HCT116 (cell line): ENCODE measurements at regions not wholly inside any gene's neighbourhood (a gene's known extent, or its start where the extent isn't known, plus 50 kb on each side); places are given as distances from the start of the nearest gene placed in this dataset.

ENCODE experiments used
- ATAC-seq: fragments of 200-7000 bp; cut with Tn5 transposase; 2 replicates; pipeline ENCODE4 v1.9.1; 2020; ENCODE audit warnings: mild to moderate bottlenecking, moderate library complexity
- BruUV-seq: library from RNA; stranded (reverse); fragments of 400-500 nt; replicated peaks from 2 replicates; lab custom pipeline; 2021; lab: Mats Ljungman, UMichigan
- CTCF ChIA-PET: fragments of 300-600 bp; sonication (Branson Sonifier 250); formaldehyde crosslinking; loops from one replicate; lab custom pipeline; 2021; ENCODE audit warnings: antibody characterized with exemption; lab: Charles Lee
- POLR2A ChIA-PET: fragments of 300-600, 350-600 bp; sonication (Branson Sonifier 250); formaldehyde crosslinking; loops from one replicate; lab custom pipeline; 2021; ENCODE audit warnings: antibody characterized with exemption; lab: Charles Lee
- RAD21 ChIA-PET, 2 experiments: fragments of 300-600 bp; sonication (Branson Sonifier 250); formaldehyde crosslinking; loops; one replicate each; lab custom pipeline; 2023; ENCODE audit warnings: low total read pairs in 2 of 2; ENCODE audit not compliant: uncharacterized antibody in 2 of 2, unreplicated experiment in 2 of 2, low non-redundant PET in 1 of 2; lab: Charles Lee
- DNase-seq: peaks from one replicate; pipeline ENCODE4 v3.0.0-alpha.2; 2010; ENCODE audit warnings: low read depth, low spot score
- H2AFZ ChIP-seq: fragments of 200-600 bp; shearing (Covaris generic), sonication (generic); 2 replicates; pipeline ENCODE4 v1.6.1; 2017; ENCODE audit warnings: low read depth, mixed run types, mixed read lengths, antibody characterized with exemption, low read length; ENCODE audit not compliant: poor library complexity, severe bottlenecking
- H3K27ac ChIP-seq: 2 replicates; pipeline ENCODE4 v1.5.1; 2012; ENCODE audit warnings: low read depth, low read length
- H3K27me3 ChIP-seq: fragments of 200-600 bp; sonication (generic); 2 replicates; pipeline ENCODE4 v1.6.1; 2016; ENCODE audit warnings: mixed run types, low read length, mixed read lengths; ENCODE audit not compliant: insufficient read depth
- H3K36me3 ChIP-seq, 2 experiments: fragments of 200-500 bp in 1 of 2; fragments of 200-600 bp in 1 of 2; sonication (Bioruptor generic) in 1 of 2; sonication (generic) in 1 of 2; 2 replicates each; pipeline versions ENCODE4 v1.5.1 to v1.6.1; 2014 to 2016; ENCODE audit warnings: low read length in 2 of 2, inconsistent platforms in 1 of 2, mixed read lengths in 1 of 2, mixed run types in 1 of 2; ENCODE audit not compliant: insufficient read depth in 2 of 2, control insufficient read depth in 1 of 2
- H3K4me1 ChIP-seq, 2 experiments: fragments of 200-600 bp in 1 of 2; sonication (generic) in 1 of 2; 2 replicates each; pipeline versions ENCODE4 v1.5.1 to v1.6.1; 2012 to 2017; ENCODE audit warnings: low read length in 2 of 2, inconsistent platforms in 1 of 2, mild to moderate bottlenecking in 1 of 2, mixed read lengths in 1 of 2, mixed run types in 1 of 2, moderate library complexity in 1 of 2; ENCODE audit not compliant: insufficient read depth in 2 of 2, control insufficient read depth in 1 of 2
- H3K4me2 ChIP-seq: fragments of 200-600 bp; sonication (generic); 2 replicates; pipeline ENCODE4 v1.6.1; 2017; ENCODE audit warnings: mixed run types, low read length, mixed read lengths
- H3K4me3 ChIP-seq, 2 experiments: fragments of 200-600 bp in 1 of 2; sonication (generic) in 1 of 2; replicated peaks in 1 of 2; 2 replicates each; pipeline ENCODE4 v1.5.1; 2011 to 2016; ENCODE audit warnings: low read length in 2 of 2, control low read depth in 1 of 2, low read depth in 1 of 2, mild to moderate bottlenecking in 1 of 2, mixed read lengths in 1 of 2, mixed run types in 1 of 2
- H3K79me2 ChIP-seq: fragments of 200-600 bp; sonication (generic); 2 replicates; pipeline ENCODE4 v1.6.1; 2017; ENCODE audit warnings: mild to moderate bottlenecking, mixed run types, low read length, moderate library complexity, mixed read lengths; ENCODE audit not compliant: insufficient read depth
- H3K9ac ChIP-seq: fragments of 200-600 bp; sonication (generic); 2 replicates; pipeline ENCODE4 v1.6.1; 2016; ENCODE audit warnings: low read length, mixed read lengths
- H3K9me2 ChIP-seq: fragments of 200-600 bp; sonication (generic), shearing (Covaris generic); 2 replicates; pipeline ENCODE4 v1.6.1; 2017; ENCODE audit warnings: mixed run types, mild to moderate bottlenecking, moderate library complexity; ENCODE audit not compliant: insufficient read depth
- H3K9me3 ChIP-seq, 2 experiments: fragments of 200-500 bp in 1 of 2; fragments of 200-600 bp in 1 of 2; sonication (Bioruptor generic) in 1 of 2; sonication (generic) in 1 of 2; 2 replicates each; pipeline ENCODE4 v1.6.1; 2014 to 2017; ENCODE audit warnings: low read length in 2 of 2, mixed read lengths in 2 of 2, inconsistent platforms in 1 of 2, low read depth in 1 of 2, mild to moderate bottlenecking in 1 of 2, mixed run types in 1 of 2, moderate library complexity in 1 of 2; ENCODE audit not compliant: control insufficient read depth in 1 of 2, insufficient read depth in 1 of 2
- H4K20me1 ChIP-seq: fragments of 200-600 bp; sonication (generic), shearing (Covaris generic); 2 replicates; pipeline ENCODE4 v1.6.1; 2017; ENCODE audit warnings: mixed run types, mild to moderate bottlenecking, moderate library complexity; ENCODE audit not compliant: insufficient read depth
- CBX3 ChIP-seq: IDR thresholded peaks from 2 replicates; pipeline ENCODE4 v1.6.1; 2012; ENCODE audit warnings: low read depth
- CTCF ChIP-seq, 3 experiments: fragments of 200-600 bp in 1 of 3; sonication (generic) in 1 of 3; IDR thresholded peaks in 2 of 3; conservative IDR thresholded peaks in 1 of 3; 2 replicates each; pipeline ENCODE4 v1.5.1; 2012 to 2017; ENCODE audit warnings: low read depth in 2 of 3, low read length in 2 of 3, antibody characterized with exemption in 1 of 3, borderline replicate concordance in 1 of 3, control low read depth in 1 of 3, mild to moderate bottlenecking in 1 of 3, mixed read lengths in 1 of 3, mixed run types in 1 of 3, moderate library complexity in 1 of 3; ENCODE audit not compliant: insufficient read depth in 1 of 3
- ELF1 ChIP-seq: IDR thresholded peaks from 2 replicates; pipeline ENCODE4 v1.6.1; 2012; ENCODE audit warnings: low read depth, borderline replicate concordance
- EZH2phosphoT487 ChIP-seq: fragments of 200-600 bp; IDR thresholded peaks from 2 replicates; pipeline ENCODE4 v1.6.1; 2018; ENCODE audit warnings: antibody characterized with exemption, borderline replicate concordance
- FOSL1 ChIP-seq: IDR thresholded peaks from 2 replicates; pipeline ENCODE4 v1.6.1; 2012; ENCODE audit warnings: low read depth
- POLR2A ChIP-seq: IDR thresholded peaks from 2 replicates; pipeline ENCODE4 v1.7.0; 2011; ENCODE audit warnings: borderline replicate concordance; ENCODE audit not compliant: insufficient read depth, insufficient read length; ENCODE audit errors: extremely low read depth
- SIN3A ChIP-seq: IDR thresholded peaks from 2 replicates; pipeline ENCODE4 v1.6.1; 2012; ENCODE audit warnings: low read depth
- TCF7L2 ChIP-seq: IDR thresholded peaks from 2 replicates; pipeline ENCODE4 v1.7.0; 2011; ENCODE audit warnings: borderline replicate concordance, inconsistent platforms; ENCODE audit not compliant: insufficient read depth, insufficient read length; ENCODE audit errors: extremely low read depth
- ZFX ChIP-seq: fragments of 450-650 bp; IDR thresholded peaks from 2 replicates; pipeline ENCODE4 v1.6.1; 2017
- intact Hi-C: fragments of 100-400 bp; cut with micrococcal nuclease; formaldehyde crosslinking; loops from 2 replicates; pipeline ENCODE4 v1.10.0; 2022
- TF ChIP-seq, protein P1 (sequence below): IDR thresholded peaks from 2 replicates; pipeline ENCODE4 v1.6.1; 2012
- TF ChIP-seq, protein P2 (sequence below): IDR thresholded peaks from 2 replicates; pipeline ENCODE4 v1.6.1; 2011; ENCODE audit warnings: mild to moderate bottlenecking, low read length, moderate library complexity; ENCODE audit not compliant: insufficient replicate concordance; ENCODE audit errors: extremely low read depth

DNA sequence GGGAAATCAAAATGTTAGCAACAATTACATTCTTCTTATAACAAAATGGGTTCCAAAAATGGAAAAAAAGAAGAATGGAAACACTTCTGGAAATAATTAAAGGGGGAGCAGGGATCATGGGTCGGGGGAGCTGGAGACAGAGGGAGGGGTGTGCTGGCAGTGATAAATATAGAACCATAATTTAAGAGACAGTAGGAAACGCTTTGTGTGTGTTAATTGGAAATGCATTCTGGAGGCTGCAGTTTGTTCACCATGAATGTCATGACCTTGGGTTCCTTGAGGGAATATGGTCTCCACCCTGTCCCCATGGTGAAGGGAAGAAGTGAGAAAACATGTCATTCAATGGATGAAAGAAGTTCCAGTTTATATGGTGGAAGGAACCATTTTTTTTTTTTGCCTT lies 540.7 kb downstream of the TNS1 start (continued):
- TF ChIP-seq, protein P1, sequence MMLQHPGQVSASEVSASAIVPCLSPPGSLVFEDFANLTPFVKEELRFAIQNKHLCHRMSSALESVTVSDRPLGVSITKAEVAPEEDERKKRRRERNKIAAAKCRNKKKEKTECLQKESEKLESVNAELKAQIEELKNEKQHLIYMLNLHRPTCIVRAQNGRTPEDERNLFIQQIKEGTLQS: no peak
- TF ChIP-seq FOSL1 (no peak), ELF1 (no peak), EZH2phosphoT487 (no peak), CBX3 (no peak), SIN3A (no peak), ZFX (no peak), TCF7L2 (no peak)
- TF ChIP-seq, protein P2, sequence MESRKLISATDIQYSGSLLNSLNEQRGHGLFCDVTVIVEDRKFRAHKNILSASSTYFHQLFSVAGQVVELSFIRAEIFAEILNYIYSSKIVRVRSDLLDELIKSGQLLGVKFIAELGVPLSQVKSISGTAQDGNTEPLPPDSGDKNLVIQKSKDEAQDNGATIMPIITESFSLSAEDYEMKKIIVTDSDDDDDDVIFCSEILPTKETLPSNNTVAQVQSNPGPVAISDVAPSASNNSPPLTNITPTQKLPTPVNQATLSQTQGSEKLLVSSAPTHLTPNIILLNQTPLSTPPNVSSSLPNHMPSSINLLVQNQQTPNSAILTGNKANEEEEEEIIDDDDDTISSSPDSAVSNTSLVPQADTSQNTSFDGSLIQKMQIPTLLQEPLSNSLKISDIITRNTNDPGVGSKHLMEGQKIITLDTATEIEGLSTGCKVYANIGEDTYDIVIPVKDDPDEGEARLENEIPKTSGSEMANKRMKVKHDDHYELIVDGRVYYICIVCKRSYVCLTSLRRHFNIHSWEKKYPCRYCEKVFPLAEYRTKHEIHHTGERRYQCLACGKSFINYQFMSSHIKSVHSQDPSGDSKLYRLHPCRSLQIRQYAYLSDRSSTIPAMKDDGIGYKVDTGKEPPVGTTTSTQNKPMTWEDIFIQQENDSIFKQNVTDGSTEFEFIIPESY: no peak

- H3K27me3 ChIP-seq: peaks cover 46% of the 10 kb centered on the region
- ChIA-PET CTCF (no interaction called here), RAD21 (no interaction called here)
Observed at GRCh38 chr2:217461674-217462073, 541.1 kb downstream of the TNS1 start.

More at GRCh38 chr2:217461674-217462073, 541.1 kb downstream of the TNS1 start:
- Histone ChIP-seq H3K9ac (no peak overlapping the region), H3K4me2 (no peak overlapping the region), H3K79me2 (no peaks in the 10 kb centered on the region), H3K36me3 (no peaks in the 10 kb centered on the region), H2AFZ (no peak overlapping the region), H3K4me3 (no peak overlapping the region), H4K20me1 (no peaks in the 10 kb centered on the region), H3K4me1 (no peaks in the 10 kb centered on the region), H3K9me3 (no peaks in the 10 kb centered on the region), H3K9me2 (no peaks in the 10 kb centered on the region), H3K27ac (no peak overlapping the region)
- intact Hi-C loops: no loop called here
- DNase-seq: no peak
- POLR2A ChIA-PET: no interaction called here
- BruUV-seq: no TSS peak
- TF ChIP-seq, protein P2: no peak
- TF ChIP-seq POLR2A (no peak), CTCF (IDR thresholded peaks at IDR 0.05 in 2 of 3, conservative IDR thresholded peaks at IDR 0.05 in 1 of 3; ENCODE audit: borderline replicate concordance in 1 of 3, insufficient read depth in 1 of 3, low read depth in 2 of 3, low read length in 2 of 3) (no peak), CBX3 (no peak)
- ATAC-seq: no peak
